ENCODE measurements at regions not wholly inside any gene's neighbourhood (a gene's known extent, or its start where the extent isn't known, plus 50 kb on each side); places are given as distances from the start of the nearest gene placed in this dataset.
"Not testable (repeated sequence)": the region's sequence is repeated elsewhere in the genome, so short reads cannot be mapped to it uniquely, and the experiment has no call there.

- DNase-seq (ENCODE audit: missing footprints) (no peak), ATAC-seq (peak; percentile 42)
- intact Hi-C loops (cut with DNase I) = no loop called here
Observed at GRCh38 chr2:138395565-138396306, 105.8 kb upstream of the SPOPL start.

GRCh38 chr2:138396843-138397242 lies 104.7 kb upstream of the SPOPL start:
- DNase-seq (ENCODE audit: missing footprints) (no peak), ATAC-seq (no peak)
- intact Hi-C loops (cut with DNase I) = no loop called here

GRCh38 chr2:138403431-138403927 lies 98.1 kb upstream of the SPOPL start:
- intact Hi-C loops (cut with DNase I) = no loop called here
- ATAC-seq = no peak
- no peak for DNase-seq (ENCODE audit: missing footprints)

GRCh38 chr2:138414014-138414413 lies 87.6 kb upstream of the SPOPL start:
- ATAC-seq = no peak
- intact Hi-C loops (cut with DNase I) = no loop called here

GRCh38 chr2:138415985-138416384 lies 85.6 kb upstream of the SPOPL start:
- intact Hi-C loops (cut with DNase I) = no loop called here
- DNase-seq (ENCODE audit: missing footprints) = no peak
- no peak for ATAC-seq

More at GRCh38 chr2:138414014-138414413, 87.6 kb upstream of the SPOPL start:
- no peak for DNase-seq (ENCODE audit: missing footprints)

GRCh38 chr2:138418453-138418852 lies 83.1 kb upstream of the SPOPL start:
- DNase-seq (ENCODE audit: missing footprints) (no peak), ATAC-seq (no peak)
- intact Hi-C loops (cut with DNase I) = no loop called here

- ATAC-seq = no peak
- no peak for DNase-seq (ENCODE audit: missing footprints)
- intact Hi-C loops (cut with DNase I) = no loop called here
Observed at GRCh38 chr2:138421315-138421970, 80.1 kb upstream of the SPOPL start.

GRCh38 chr2:138421971-138422335 lies 79.6 kb upstream of the SPOPL start:
- no peak for DNase-seq (ENCODE audit: missing footprints)
- intact Hi-C loops (cut with DNase I) = no loop called here
- no peak for ATAC-seq

GRCh38 chr2:138423198-138423597 lies 78.4 kb upstream of the SPOPL start:
- DNase-seq (ENCODE audit: missing footprints) = no peak
- intact Hi-C loops (cut with DNase I) = no loop called here
- ATAC-seq = no peak

GRCh38 chr2:138423745-138424144 lies 77.8 kb upstream of the SPOPL start:
- DNase-seq (ENCODE audit: missing footprints) = no peak
- intact Hi-C loops (cut with DNase I) = no loop called here
- ATAC-seq = no peak

GRCh38 chr2:138424436-138425140 lies 77.0 kb upstream of the SPOPL start:
- intact Hi-C loops (cut with DNase I) = no loop called here
- no peak for DNase-seq (ENCODE audit: missing footprints)
- no peak for ATAC-seq

- intact Hi-C loops (cut with DNase I); DNase-seq (ENCODE audit: missing footprints); ATAC-seq: not testable (repeated sequence)
Observed at GRCh38 chr2:138426116-138426515, 75.5 kb upstream of the SPOPL start.

- DNase-seq (ENCODE audit: missing footprints) (no peak), ATAC-seq (no peak)
- intact Hi-C loops (cut with DNase I) = no loop called here
Observed at GRCh38 chr2:138428710-138429440, 72.7 kb upstream of the SPOPL start.

GRCh38 chr2:138430181-138430580 lies 71.4 kb upstream of the SPOPL start:
- intact Hi-C loops (cut with DNase I) = no loop called here
- no peak for DNase-seq (ENCODE audit: missing footprints)
- no peak for ATAC-seq

GRCh38 chr2:138432971-138433370 lies 68.6 kb upstream of the SPOPL start:
- intact Hi-C loops (cut with DNase I) = no loop called here
- DNase-seq (ENCODE audit: missing footprints) (no peak), ATAC-seq (no peak)

GRCh38 chr2:138433995-138434951 lies 67.3 kb upstream of the SPOPL start:
- intact Hi-C loops (cut with DNase I) = no loop called here
- ATAC-seq = no peak

GRCh38 chr2:138435701-138436100 lies 65.9 kb upstream of the SPOPL start:
- ATAC-seq (no peak), DNase-seq (ENCODE audit: missing footprints) (no peak)
- intact Hi-C loops (cut with DNase I) = no loop called here

More at GRCh38 chr2:138433995-138434951, 67.3 kb upstream of the SPOPL start:
- no peak for DNase-seq (ENCODE audit: missing footprints)

GRCh38 chr2:138439733-138440132 lies 61.8 kb upstream of the SPOPL start:
- no peak for ATAC-seq
- no peak for DNase-seq (ENCODE audit: missing footprints)
- intact Hi-C loops (cut with DNase I) = no loop called here
